Neuronal stem cell (in vitro differentiated cells): ENCODE measurements at regions not wholly inside any gene's neighbourhood (a gene's known extent, or its start where the extent isn't known, plus 50 kb on each side); places are given as distances from the start of the nearest gene placed in this dataset.

Experiments used
- DNase-seq: peaks from one replicate; pipeline ENCODE4 v3.0.0-alpha.2; 2013; ENCODE audit warnings: low spot score
- H2AFZ ChIP-seq: one replicate; pipeline ENCODE4 v1.6.1; 2013; ENCODE audit warnings: mild to moderate bottlenecking, low read length, inconsistent platforms
- H2AK5ac ChIP-seq: 2 replicates; pipeline ENCODE4 v1.6.1; 2013; ENCODE audit warnings: low read depth, mild to moderate bottlenecking, inconsistent platforms, low read length, moderate library complexity, mixed read lengths
- H2BK120ac ChIP-seq: 2 replicates; pipeline ENCODE4 v1.6.1; 2013; ENCODE audit warnings: low read depth, mild to moderate bottlenecking, inconsistent platforms, low read length, moderate library complexity, mixed read lengths
- H2BK12ac ChIP-seq: one replicate; pipeline ENCODE4 v1.6.1; 2013; ENCODE audit warnings: low read length, inconsistent platforms
- H2BK15ac ChIP-seq: 2 replicates; pipeline ENCODE4 v1.6.1; 2013; ENCODE audit warnings: mild to moderate bottlenecking, low read length, inconsistent platforms, mixed read lengths
- H2BK5ac ChIP-seq: one replicate; pipeline ENCODE4 v1.6.1; 2013; ENCODE audit warnings: inconsistent platforms, mild to moderate bottlenecking, low read length, moderate library complexity
- H3K14ac ChIP-seq: one replicate; pipeline ENCODE4 v1.6.1; 2013; ENCODE audit warnings: low read length, inconsistent platforms
- H3K18ac ChIP-seq: 2 replicates; pipeline ENCODE4 v1.6.1; 2013; ENCODE audit warnings: low read length, inconsistent platforms
- H3K23ac ChIP-seq: 2 replicates; pipeline ENCODE4 v1.6.1; 2013; ENCODE audit warnings: low read depth, mild to moderate bottlenecking, mixed read lengths, low read length, inconsistent platforms; ENCODE audit not compliant: poor library complexity
- H3K27ac ChIP-seq: replicated peaks from 3 replicates; pipeline ENCODE4 v1.5.1; 2013; ENCODE audit warnings: low read length, inconsistent platforms
- H3K27me3 ChIP-seq, 3 experiments: 2 replicates each; pipeline ENCODE4 v1.6.1; 2013; ENCODE audit warnings: low read length in 3 of 3, mild to moderate bottlenecking in 2 of 3, inconsistent platforms in 1 of 3, low read depth in 1 of 3, mixed read lengths in 1 of 3, moderate library complexity in 1 of 3; ENCODE audit not compliant: control insufficient read depth in 3 of 3, insufficient read depth in 3 of 3
- H3K36me3 ChIP-seq, 2 donors: replicated peaks in 1 of 2; 2 replicates each; pipeline ENCODE4 v1.6.1; 2013; ENCODE audit warnings: low read length in 2 of 2; ENCODE audit not compliant: control insufficient read depth in 2 of 2, insufficient read depth in 2 of 2
- H3K4ac ChIP-seq: 2 replicates; pipeline ENCODE4 v1.6.1; 2013; ENCODE audit warnings: inconsistent platforms, mild to moderate bottlenecking, low read length, moderate library complexity
- H3K4me1 ChIP-seq, 2 donors: 1 replicate in 1 of 2; 2 replicates in 1 of 2; pipeline ENCODE4 v1.6.1; 2013; ENCODE audit warnings: low read length in 2 of 2, low read depth in 1 of 2; ENCODE audit not compliant: control insufficient read depth in 2 of 2, insufficient read depth in 1 of 2
- H3K4me2 ChIP-seq: one replicate; pipeline ENCODE4 v1.6.1; 2013; ENCODE audit warnings: mild to moderate bottlenecking, low read length, inconsistent platforms; ENCODE audit not compliant: insufficient read depth, poor library complexity, severe bottlenecking
- H3K4me3 ChIP-seq, 2 donors: 2 replicates each; pipeline ENCODE4 v1.5.1; 2013; ENCODE audit warnings: low read length in 2 of 2, mild to moderate bottlenecking in 2 of 2, inconsistent platforms in 1 of 2, moderate library complexity in 1 of 2
- H3K79me1 ChIP-seq: one replicate; pipeline ENCODE4 v1.6.1; 2013; ENCODE audit warnings: low read depth, mild to moderate bottlenecking, inconsistent platforms, low read length, moderate library complexity
- H3K9ac ChIP-seq: one replicate; pipeline ENCODE4 v1.6.1; 2013; ENCODE audit warnings: mild to moderate bottlenecking, low read depth, low read length, inconsistent platforms; ENCODE audit not compliant: poor library complexity
- H3K9me3 ChIP-seq, 2 donors: replicated peaks in 1 of 2; 2 replicates each; pipeline versions ENCODE3 to v1.6.1; 2013; ENCODE audit warnings: low read length in 2 of 2, mild to moderate bottlenecking in 2 of 2, inconsistent platforms in 1 of 2, low read depth in 1 of 2, mixed read lengths in 1 of 2, moderate library complexity in 1 of 2; ENCODE audit not compliant: control insufficient read depth in 2 of 2, insufficient read depth in 1 of 2
- H4K8ac ChIP-seq: one replicate; pipeline ENCODE4 v1.6.1; 2013; ENCODE audit warnings: low read depth, mild to moderate bottlenecking, inconsistent platforms, low read length, moderate library complexity
- H4K91ac ChIP-seq: one replicate; pipeline ENCODE4 v1.6.1; 2013; ENCODE audit warnings: low read length, low read depth, mild to moderate bottlenecking, inconsistent platforms; ENCODE audit not compliant: poor library complexity
- WGBS, 2 donors: extraction: QIAGEN DNeasy Blood & Tissue Kit; methylation state at CpG; one replicate each; pipeline ENCODE4 v1.1.7; 2013; ENCODE audit warnings: missing lambda C conversion rate in 2 of 2, mixed read lengths in 1 of 2; ENCODE audit not compliant: insufficient read length in 2 of 2, insufficient replicate concordance in 1 of 2; ENCODE audit errors: extremely low coverage in 2 of 2; 5-methylcytosine and 5-hydroxymethylcytosine counted together

DNA sequence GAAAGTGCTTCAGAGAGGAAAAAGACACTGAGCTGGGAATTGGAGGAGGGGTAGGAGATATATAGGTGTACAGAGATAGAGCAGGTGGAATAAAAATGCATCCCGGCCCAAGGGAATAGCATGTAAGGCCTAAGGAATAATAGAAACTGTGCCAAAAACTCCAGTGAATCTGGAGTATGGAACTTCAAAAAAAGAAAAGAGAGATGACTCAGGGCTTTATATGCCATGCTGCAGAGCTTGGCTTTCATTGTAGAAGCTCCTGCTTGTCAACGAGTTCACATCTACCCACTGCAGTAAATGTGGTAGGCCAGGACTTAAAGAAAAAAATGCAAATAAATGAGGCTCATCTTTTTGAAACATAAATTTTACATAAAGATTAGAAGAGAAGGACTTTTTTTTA is 131.8 kb downstream of the MREG start:
- no peak overlapping the region for H4K8ac ChIP-seq
- H3K4me3 ChIP-seq: no peak overlapping the region
- peak overlapping the region; percentile 72 for H2AFZ ChIP-seq
- DNase-seq: no peak
- WGBS, 2 donors: no CpG with 5 or more reads among the region's 2 CpGs
- no peak overlapping the region for H2BK5ac ChIP-seq
- H2BK120ac ChIP-seq: no peak overlapping the region
- H4K91ac ChIP-seq: no peak overlapping the region
- H3K79me1 ChIP-seq: no peaks in the 10 kb centered on the region
- H3K9me3 ChIP-seq: no peaks in the 10 kb centered on the region
- no peak overlapping the region for H2BK12ac ChIP-seq
- H3K4me1 ChIP-seq: peaks cover 1 to 18% of the 10 kb centered on the region in 2 donors
- no peaks in the 10 kb centered on the region for H3K36me3 ChIP-seq
- H2BK15ac ChIP-seq: no peak overlapping the region
- no peak overlapping the region for H3K9ac ChIP-seq
- H3K18ac ChIP-seq: no peak overlapping the region
- no peak overlapping the region for H3K4me2 ChIP-seq
- no peak overlapping the region for H3K4ac ChIP-seq
- H3K27me3 ChIP-seq: no peaks in the 10 kb centered on the region
- H3K27ac ChIP-seq: no peak overlapping the region
- no peak overlapping the region for H3K23ac ChIP-seq
- H2AK5ac ChIP-seq: no peak overlapping the region
- no peak overlapping the region for H3K14ac ChIP-seq

DNA sequence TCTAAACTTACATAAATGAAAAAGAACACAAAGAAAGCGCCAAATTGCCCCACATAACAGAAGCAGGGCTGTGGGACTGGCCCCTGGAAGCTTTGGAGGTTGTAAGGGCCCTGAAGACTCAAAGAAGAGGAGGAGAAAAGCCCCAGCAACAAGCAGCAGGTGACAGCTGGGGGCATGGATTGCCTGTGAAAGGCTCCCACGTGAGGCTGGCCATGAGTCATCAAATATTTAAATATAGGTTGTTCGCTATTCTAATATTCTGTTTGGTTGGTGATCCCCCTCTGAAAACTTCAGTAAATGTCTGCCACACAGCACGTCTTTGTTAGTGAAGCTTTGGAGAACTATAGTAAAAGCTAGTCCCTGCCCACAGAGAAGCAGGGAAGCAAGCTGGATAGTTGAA is 132.4 kb downstream of the MREG start:
- Histone ChIP-seq H2BK12ac (no peak overlapping the region), H3K4me2 (no peak overlapping the region), H3K27me3 (no peaks in the 10 kb centered on the region), H2AFZ (peak overlapping the region; percentile 72), H2BK15ac (no peak overlapping the region), H3K23ac (no peak overlapping the region), H4K91ac (no peak overlapping the region), H4K8ac (no peak overlapping the region), H2BK5ac (no peak overlapping the region), H3K79me1 (no peaks in the 10 kb centered on the region), H2AK5ac (no peak overlapping the region), H3K9ac (no peak overlapping the region), H3K9me3 (no peaks in the 10 kb centered on the region), H2BK120ac (no peak overlapping the region), H3K18ac (no peak overlapping the region), H3K14ac (no peak overlapping the region), H3K27ac (no peak overlapping the region), H3K4ac (no peak overlapping the region), H3K4me3 (no peak overlapping the region), H3K36me3 (no peaks in the 10 kb centered on the region), H3K4me1 (peaks cover 1 to 18% of the 10 kb centered on the region in 2 donors)
- no peak for DNase-seq
- no CpG with 5 or more reads among the region's 4 CpGs for WGBS, 2 donors

DNA sequence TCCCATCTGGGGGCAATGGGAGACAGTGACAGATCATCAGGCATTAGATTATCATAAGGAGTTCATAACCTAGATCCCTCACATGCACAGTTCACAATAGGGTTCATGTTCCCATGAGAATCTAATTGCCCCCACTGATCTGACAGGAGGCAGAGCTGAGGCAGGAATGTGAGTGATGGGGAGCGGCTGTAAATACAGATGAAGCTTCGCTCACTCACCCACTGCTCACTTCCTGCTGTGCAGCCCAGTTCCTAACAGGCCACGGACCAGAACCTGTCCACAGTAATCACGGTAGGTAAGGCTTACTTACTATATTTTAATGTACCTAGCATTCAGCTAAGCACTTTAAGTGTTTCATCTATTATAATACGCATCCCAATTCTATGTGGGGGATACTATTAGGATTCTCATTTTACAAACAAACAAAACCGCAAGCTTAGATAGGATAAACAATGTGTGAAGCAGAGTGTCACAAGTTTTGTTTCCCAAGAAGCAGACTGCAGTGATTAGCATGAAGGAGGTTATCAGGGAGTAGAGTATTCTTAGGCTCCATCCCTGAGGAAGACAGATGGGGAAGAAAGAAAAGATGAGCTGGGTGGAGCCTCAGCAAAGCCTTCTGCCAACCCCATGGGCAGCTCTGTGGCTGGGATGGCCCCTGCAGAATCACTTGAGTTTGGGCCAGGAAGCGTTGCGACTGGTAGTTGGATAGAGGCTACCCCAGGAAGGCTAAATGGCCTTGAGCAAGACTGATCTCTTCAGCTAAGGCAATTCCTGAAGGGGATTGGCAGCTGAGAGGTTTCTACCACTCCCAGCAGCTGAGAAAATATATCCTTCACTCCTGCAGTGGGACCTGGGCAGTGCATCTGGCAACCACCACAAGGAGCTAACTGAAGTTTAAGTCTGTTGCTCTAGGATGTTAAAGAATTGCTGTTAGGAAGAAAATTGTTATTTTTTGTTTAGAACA is 133.1 kb downstream of the MREG start:
- H4K91ac ChIP-seq: no peak overlapping the region
- no peak overlapping the region for H3K9ac ChIP-seq
- WGBS, 2 donors: no CpG with 5 or more reads among the region's 8 CpGs
- no peak overlapping the region for H2BK5ac ChIP-seq
- peaks cover 1 to 18% of the 10 kb centered on the region in 2 donors for H3K4me1 ChIP-seq
- no peak for DNase-seq
- peak overlapping the region; percentile 72 for H2AFZ ChIP-seq
- no peak overlapping the region for H2BK120ac ChIP-seq
- H3K27ac ChIP-seq: no peak overlapping the region
- no peak overlapping the region for H3K4me2 ChIP-seq
- no peak overlapping the region for H3K4me3 ChIP-seq
- no peaks in the 10 kb centered on the region for H3K79me1 ChIP-seq
- H2BK12ac ChIP-seq: no peak overlapping the region
- H3K14ac ChIP-seq: no peak overlapping the region
- no peaks in the 10 kb centered on the region for H3K27me3 ChIP-seq
- H3K4ac ChIP-seq: no peak overlapping the region
- no peak overlapping the region for H2BK15ac ChIP-seq
- no peak overlapping the region for H3K23ac ChIP-seq
- no peaks in the 10 kb centered on the region for H3K36me3 ChIP-seq
- no peak overlapping the region for H4K8ac ChIP-seq
- no peaks in the 10 kb centered on the region for H3K9me3 ChIP-seq
- no peak overlapping the region for H2AK5ac ChIP-seq
- no peak overlapping the region for H3K18ac ChIP-seq

DNA sequence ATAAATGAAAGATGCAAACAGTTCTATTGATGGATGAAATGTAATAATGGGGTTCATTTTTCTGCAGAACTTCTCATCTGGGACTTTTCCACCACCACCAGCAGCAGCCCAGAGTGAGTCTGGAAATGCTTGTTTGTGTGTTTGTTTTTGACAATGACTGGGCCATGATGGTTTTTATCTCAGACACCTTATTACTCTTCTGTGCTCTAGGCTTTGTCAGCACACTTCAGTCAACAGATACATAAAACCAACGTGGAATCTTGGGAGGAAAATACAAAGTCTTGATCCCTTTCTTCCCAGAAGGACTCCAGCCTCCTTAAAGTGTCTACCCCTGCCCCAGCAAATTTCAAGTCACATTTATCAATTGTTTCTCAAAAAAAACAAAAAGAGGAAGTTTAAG is 134.0 kb downstream of the MREG start:
- H2BK15ac ChIP-seq: no peak overlapping the region
- H2BK12ac ChIP-seq: no peak overlapping the region
- H2BK120ac ChIP-seq: no peak overlapping the region
- peaks cover 1 to 17% of the 10 kb centered on the region in 2 donors for H3K4me1 ChIP-seq
- no peak overlapping the region for H2BK5ac ChIP-seq
- H4K8ac ChIP-seq: no peak overlapping the region
- WGBS, 2 donors: no CpG with 5 or more reads among the region's 1 CpG
- no peaks in the 10 kb centered on the region for H3K27me3 ChIP-seq
- H2AFZ ChIP-seq: no peak overlapping the region
- no peak overlapping the region for H2AK5ac ChIP-seq
- no peak overlapping the region for H3K4me2 ChIP-seq
- no peak overlapping the region for H4K91ac ChIP-seq
- no peaks in the 10 kb centered on the region for H3K36me3 ChIP-seq
- no peak overlapping the region for H3K9ac ChIP-seq
- H3K27ac ChIP-seq: no peak overlapping the region
- no peak for DNase-seq
- no peak overlapping the region for H3K18ac ChIP-seq
- no peak overlapping the region for H3K14ac ChIP-seq
- no peak overlapping the region for H3K4ac ChIP-seq
- no peaks in the 10 kb centered on the region for H3K9me3 ChIP-seq
- no peak overlapping the region for H3K4me3 ChIP-seq
- H3K23ac ChIP-seq: no peak overlapping the region
- no peaks in the 10 kb centered on the region for H3K79me1 ChIP-seq
